GM21723 (cell line): ENCODE measurements at regions not wholly inside any gene's neighbourhood (a gene's known extent, or its start where the extent isn't known, plus 50 kb on each side); places are given as distances from the start of the nearest gene placed in this dataset.
"Not testable (repeated sequence)": the region's sequence is repeated elsewhere in the genome, so short reads cannot be mapped to it uniquely, and the experiment has no call there.

Experiments used
- ATAC-seq: cut with Tn5 transposase; IDR thresholded peaks from one replicate; pipeline ENCODE4 v1.9.1; 2021; ENCODE audit warnings: mild to moderate bottlenecking, moderate library complexity; ENCODE audit not compliant: unreplicated experiment

DNA sequence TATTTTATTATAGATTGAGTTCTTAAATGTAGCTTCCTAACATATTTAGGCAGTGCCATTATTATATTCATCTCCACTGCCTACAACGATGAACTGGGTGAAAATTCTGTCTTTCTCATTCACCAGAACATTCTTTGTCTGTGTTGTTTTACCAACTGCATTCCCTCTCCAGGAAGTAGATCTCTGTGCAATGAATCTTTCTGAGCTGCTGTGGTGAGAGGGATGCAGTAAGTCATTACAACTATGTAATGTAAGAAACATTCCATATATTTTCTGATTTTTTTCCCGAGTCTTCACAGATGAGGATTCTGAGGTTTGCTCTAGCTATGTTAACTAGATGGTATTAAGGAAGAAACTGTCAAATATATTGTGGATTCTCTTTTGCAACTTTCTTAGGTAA is 811.9 kb upstream of the PCDH7 start:
- ATAC-seq = no peak

DNA sequence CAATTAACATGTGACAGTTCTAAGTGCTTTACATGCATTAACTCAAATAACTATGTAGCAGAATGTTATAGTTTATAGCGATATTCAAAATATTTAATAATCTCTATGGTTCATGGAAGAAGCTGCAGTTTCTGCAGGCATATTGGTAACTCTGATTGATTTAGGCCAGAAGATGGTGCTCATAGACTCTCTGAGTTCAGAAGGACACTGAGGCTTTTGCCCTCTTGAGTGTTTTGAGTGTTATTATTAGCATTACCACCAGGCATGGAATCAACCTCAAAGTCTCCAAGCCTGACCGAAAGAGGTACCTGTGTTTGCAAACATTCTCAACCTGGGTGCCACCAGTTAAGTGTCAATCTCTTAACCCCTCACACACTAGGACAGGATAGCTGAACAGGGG is 792.3 kb upstream of the PCDH7 start:
- ATAC-seq = no peak

DNA sequence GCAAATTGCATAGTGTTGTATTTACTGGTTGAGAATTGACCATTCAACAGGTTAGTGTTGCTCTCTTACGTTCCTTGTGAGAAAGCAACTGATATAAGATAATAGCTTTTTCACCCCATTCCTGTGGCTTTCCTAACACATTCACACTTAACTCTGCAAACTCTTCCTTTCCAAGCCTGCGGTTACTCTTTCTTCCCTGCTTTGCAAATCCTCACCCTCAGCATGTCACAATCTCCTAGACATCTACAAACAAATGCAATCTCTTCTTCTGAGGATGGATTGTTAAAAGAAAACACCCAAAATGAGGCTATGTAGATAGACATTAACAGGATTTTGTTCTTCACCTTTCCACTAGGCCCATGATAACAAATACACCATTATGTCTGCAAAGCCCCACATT is 771.7 kb upstream of the PCDH7 start:
- no peak for ATAC-seq

DNA sequence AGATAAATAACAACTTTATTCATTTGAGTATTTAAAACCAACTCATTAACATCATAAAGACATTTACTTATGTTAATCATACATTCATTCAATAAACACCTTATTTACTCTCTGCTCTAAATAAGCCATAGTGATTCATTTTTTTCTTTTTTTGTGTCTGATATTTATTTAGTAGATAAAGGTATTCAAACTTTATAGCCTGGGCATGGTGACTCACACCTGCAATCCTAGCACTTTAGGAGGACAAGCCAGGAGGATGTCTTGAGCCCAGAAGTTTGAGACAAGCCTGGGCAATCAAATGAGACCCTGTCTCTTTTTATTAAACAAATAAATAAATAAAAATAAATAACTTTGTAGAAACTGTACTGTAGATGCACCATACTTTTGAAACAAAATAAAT is 771.3 kb upstream of the PCDH7 start:
- ATAC-seq = no peak

DNA sequence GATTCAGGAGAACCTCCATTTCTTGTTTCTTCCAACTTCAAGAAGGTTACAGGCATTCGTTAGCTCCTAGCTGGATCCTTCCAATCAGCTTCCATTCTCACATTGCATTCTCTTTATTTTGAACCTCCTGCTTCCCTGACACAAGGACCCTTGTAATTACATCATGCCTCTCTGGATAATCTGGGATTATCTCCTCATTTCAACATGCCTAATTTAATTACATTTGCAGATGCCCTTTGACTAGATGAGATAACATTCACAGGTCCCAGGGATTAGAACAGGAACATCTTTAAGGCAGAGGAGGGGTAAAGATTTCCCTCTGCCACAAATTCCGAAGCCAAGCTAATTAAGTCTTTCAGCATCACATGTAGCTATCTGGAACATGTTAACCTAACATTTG is 753.8 kb upstream of the PCDH7 start:
- ATAC-seq = no peak

DNA sequence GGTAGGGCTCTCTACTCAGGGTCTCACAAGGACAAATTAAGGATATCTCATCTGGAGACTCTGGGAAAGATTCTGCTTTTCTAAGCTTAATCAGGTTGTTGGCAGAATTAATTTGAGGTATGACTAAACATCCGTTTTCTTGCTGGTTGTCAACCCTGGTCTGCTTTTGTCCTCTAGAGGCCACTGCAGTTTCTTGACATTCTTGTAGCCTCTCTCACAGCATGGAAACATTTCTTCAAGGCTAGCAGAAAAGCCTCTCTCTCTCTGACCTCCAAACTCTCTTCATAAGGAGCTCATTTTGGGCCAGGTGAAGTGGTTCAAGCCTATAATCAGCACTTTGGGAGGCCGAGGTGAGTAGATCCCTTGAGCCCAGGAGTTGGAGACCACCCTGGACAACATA is 749.5 kb upstream of the PCDH7 start:
- ATAC-seq = no peak

DNA sequence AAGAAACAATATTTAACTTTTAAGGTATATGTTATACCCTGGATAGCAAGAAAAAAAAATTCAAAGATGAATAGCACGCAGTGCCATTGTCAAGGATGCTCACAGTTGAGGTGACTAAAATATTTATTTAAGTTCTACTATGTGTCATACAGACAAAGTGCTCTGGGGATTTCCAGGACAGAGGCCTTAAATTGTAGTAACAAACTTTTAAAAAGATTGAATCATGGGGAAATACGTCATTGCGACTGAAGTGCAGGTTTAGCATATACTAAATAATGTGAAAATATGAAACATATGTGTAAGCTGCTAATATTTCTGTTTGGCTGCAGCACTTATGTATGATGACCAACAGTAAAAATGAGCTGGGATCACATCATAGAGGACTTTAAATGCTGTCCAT is 748.0 kb upstream of the PCDH7 start:
- ATAC-seq = no peak

DNA sequence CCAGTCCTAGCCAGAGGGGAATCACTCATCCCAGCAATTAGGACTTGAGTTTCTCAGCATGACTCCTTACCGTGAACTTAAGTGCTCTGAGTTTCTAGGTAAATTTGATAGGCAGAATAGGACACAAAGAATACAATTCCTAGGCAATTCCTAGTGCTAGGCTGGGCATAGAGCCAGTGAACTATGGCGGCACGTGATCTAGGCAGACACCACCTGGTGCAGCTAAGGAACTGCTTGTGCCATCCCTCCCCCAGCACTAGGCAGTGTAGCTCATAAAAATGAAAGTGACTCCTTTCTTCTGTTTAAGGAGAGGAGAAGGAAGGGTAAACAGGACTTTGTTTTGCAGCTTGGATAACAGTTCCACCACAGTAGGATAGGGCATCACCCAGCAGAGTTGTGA is 736.3 kb upstream of the PCDH7 start:
- ATAC-seq = no peak

DNA sequence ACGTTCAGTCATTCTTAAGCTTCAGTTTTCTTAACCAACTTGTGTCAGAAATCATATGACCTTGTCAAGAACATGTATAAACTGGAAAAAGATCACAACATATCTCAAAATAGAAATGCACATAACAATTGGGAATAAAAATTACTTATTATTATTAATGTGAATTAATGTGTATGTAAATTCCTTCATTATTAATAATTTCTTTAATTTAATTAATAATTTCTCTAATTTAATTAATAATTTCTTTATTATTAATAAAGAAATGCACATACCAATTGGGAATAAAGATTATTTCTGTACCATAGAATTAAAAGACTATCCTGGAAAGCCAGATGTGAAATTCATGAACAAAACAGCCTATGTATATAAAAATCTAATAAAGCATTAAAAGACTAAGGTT is 718.5 kb upstream of the PCDH7 start:
- no peak for ATAC-seq

DNA sequence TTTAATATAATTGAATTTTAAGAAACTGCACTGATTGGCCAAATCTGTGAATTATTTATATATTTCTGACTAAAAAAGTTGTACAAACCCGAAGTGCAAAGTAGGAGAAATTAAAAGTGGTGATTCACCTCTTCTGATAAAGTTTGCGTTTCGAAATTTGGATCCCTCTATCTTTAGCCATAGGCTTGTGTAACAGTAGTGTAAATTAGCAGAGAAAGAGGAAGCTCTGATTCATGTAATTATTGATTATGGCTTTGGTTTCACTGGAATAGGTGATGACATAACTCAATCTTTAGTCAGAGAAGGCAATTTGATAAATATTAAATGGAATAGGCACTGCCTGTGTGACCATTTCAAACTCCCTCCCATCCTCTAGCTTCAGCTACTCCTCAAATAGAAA is 717.8 kb upstream of the PCDH7 start:
- ATAC-seq = no peak

DNA sequence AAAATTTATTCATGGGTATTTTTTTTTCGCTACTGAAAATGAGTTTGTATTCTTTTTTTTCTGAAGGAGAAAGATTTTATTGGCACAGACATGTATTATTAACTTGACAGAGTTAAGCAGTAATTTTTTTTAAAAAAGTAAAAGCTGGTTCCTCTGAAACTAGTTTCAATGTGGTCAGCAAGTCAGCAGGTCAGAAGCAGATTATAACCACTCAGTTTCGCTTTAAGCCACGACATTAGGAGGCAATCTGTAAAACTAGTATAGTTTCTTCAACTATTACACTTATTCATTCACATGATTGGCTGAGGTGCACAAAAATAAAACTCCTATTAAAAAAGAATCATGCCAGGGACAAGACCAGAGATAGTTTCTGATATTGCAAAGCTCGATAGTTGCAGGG is 714.2 kb upstream of the PCDH7 start:
- no peak for ATAC-seq

DNA sequence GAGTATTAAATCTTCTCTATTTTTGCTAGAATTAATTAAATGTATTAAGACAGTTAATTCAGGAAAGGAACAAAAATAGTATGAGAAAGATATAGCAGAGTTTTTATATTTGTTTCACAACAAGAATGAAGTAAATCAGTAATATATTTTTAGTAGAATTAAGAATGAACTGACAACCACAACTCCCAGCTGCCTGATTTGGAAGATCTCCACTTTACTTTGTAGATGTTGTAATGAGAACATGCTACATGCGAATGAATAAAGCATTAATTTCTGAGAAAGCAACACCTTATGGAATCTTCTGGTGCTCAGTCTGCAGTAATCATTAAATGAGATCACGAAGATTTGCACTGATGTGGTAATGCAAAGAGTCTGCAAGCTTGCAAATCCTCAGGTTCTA is 695.6 kb upstream of the PCDH7 start:
- ATAC-seq = no peak

DNA sequence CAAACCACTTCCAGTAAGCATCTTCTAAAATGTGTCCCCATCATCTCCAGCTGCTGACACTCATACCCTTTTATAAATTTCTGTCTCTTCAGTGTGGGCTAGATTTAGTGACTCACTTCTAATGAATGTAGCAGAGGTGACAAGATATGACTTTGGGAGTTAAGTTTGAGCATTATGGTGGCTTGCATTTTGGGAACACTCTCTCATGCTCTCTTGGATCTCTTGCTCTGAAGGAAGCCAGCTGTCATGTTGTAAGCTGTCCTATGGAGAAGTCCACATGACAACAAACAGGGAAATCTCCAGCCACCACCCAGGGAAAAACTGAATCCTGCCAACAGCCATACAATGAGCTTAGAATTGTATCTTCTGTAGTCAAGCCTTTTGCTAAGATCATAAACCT is 691.3 kb upstream of the PCDH7 start:
- no peak for ATAC-seq

DNA sequence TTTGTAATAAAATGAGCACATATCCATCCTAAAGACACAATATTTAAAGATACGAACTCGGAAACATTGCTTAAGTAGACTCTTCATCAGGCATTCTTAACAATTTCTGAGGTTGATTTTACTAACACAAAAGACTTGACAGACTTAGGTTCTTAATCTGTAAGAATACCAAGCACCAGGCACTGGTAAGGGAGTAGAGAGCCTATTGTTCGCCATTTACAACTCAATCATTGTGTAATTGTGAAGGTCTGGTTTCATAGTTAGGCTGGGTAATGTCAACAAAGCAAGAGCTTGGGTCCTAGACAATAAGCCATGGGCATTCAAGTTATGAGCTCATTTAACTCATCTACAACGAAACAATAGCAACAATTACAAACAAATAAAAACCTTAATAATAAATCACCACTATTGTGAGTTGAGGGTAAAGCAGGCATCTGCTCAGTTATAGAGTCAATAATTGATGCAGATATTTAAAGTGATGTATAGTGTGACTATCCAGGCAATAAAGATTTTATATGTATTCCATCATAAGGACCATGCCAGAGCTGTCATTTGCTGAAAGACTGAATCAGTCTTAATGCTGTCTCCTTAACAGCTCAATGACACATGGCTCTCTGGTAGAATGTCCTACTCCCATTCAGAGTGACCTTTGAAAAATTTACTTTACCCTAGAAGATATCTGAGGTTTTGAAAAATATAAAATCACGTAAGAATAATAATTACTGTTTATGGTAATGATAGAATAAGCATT is 664.0 kb upstream of the PCDH7 start:
- no peak for ATAC-seq

DNA sequence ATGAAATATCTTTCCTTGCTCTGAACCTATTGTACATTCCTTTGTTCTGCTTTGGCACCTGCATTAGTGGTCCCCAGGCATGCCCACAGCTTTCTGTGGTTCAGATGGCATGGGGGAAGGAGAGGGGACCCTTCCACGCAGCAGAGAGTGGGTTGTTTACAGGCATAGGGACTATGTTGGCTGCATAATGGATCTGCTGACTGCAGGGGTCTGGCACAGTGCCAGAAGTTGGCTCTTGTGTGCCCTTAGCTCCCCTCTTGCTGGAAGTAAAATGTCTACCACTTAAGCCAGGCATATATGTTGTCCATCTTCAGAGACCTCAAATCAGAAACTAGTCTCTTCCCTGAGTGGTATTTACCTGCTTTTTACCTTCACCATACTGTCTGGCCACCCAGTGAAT is 651.9 kb upstream of the PCDH7 start:
- ATAC-seq = no peak

DNA sequence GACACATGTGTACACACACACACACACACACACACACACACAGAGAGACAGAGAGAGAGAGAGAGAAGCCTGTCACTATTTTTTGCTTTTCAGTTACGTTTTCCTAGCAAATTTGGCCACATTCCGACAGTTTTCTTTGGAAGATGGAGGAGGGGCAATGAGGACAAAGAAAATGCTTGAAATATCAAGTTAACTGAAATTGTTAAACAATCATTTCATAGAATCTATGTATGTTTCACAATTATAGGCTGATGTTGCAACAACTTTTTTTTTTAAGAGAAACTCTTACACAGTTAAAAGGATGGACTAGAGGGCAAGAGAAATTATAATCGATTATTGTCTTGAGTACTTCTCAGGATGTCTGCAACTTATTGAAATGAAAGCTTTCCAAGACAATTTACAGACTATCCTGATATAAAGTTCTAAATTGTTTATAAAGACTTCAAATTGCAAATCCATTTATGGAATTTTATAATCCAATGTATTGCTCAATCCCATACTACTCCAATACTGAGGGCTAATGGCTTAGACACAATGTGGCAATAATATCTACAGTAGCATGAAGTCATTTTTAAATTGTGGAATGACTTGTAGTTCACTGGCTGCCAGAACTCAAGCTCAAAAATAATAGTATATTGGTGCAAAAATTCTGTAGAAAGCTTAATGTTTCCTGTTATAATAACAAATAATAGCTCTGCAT is 647.0 kb upstream of the PCDH7 start:
- ATAC-seq = no peak

DNA sequence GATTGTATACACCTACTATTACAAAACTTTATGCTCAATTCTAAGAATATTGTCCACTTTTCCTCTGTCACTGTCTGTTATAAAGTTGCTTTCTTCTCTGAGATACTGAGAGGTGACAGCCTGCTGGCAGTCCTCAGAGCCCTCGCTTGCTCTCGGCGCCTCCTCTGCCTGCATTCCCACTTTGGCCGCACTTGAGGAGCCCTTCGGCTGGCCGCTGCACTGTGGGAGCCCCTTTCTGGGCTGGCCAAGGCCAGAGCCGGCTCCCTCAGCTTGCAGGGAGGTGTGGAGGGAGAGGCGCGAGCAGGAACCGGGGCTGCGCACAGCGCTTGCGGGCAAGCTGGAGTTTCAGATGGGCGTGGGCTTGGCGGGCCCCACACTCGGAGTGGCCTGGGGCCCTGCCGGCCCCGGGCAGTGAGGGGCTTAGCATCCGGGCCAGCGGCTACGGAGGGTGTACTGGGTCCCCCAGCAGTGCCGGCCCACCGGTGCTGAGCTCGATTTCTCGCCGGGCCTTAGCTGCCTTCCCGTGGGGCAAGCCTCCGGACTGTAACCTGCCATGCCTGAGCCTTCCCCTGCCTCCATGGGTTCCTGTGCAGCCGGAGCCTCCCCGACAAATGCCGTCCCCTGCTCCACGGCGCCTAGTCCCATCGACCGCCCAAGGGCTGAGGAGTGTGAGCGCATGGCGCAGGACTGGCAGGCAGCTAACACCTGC is 627.6 kb upstream of the PCDH7 start:
- not testable (repeated sequence) for ATAC-seq

DNA sequence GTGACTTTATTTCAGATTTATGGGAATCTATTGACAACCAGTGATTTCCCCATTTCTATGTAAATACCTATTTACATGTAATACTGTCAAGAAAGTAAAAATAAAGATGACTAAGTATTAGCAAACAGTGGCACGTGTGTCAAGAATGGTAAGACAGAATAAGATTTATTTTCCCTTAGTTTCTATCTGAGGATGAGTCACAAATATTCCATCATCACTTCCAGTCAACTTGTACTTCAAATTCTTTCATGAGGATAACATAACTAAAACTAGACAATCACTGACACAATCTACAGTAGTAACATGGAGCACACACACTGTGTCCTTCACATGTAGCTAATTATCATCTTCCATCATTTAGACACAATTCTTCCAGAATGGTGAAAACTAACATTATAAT is 625.3 kb upstream of the PCDH7 start:
- no peak for ATAC-seq

DNA sequence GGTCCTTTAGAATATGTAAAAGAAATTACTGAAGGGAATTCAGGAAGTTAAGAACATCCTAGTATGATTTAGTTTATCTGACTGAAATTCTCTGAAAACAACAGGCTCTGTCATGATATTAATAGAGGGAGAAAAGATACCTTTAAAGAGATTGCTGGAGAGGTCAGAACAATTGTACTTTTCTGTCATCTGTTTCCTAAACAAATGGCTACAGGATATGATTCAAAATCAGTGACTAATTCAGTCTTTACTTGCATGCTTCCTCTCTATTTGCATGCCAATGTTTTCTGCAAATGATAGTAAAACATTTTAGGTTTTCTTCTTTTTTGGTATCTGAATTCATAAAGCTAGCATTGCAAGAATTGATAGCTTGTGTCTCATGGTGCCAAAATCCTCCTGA is 616.7 kb upstream of the PCDH7 start:
- ATAC-seq = no peak

DNA sequence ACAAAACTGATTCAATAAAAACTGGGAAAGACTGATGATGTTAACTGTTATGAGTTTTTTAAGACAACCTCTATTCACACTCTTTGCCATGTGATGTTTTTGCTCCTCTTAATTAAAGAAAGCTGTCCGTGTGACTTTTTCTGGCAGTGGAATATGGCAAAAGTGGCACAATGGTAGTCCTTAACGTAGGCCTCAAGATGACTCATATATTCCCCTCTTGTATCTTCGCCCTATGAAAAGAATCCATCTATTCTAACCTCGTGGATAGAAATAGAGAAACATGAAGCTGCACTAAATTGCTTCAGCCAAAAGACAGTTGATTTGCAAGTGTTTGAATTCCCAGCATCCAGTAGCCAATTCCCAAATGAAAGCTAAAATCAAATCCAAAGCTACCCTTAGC is 603.8 kb upstream of the PCDH7 start:
- no peak for ATAC-seq

DNA sequence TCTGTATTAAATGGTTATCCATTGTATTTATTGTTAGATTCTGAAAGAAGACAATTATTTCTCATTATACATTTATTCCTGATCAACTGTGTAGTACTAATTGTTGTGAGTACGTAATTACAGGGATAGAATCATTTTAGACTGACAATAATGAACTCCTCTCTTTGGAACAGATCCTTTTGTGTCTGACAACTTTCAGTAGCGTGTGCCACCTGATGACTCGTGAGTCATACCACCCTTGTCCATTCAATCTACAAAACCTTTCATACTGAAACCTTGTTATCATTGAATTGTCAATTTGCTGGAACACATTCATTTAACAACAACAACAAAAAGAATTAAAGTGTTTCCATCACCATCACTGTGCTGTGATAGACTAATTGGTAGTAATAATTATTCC is 602.7 kb upstream of the PCDH7 start:
- ATAC-seq = no peak

DNA sequence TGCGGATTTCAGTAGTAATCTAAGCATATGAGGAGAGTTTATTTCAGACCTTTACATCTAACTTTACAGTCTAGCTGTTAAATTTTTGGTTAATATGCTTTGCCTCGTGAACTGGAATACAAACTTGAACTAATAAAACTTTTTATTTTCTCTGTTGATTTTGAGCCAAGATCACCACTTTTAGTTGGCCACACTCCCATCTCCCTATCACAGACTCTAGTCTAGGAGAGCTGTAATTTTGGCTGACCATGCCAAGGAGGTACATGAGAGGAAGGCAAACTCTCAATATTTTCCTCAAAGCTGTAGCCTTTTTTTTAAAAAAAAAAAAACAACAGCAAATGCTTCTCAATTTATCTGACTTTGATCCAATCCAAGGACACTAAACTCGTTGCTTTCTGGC is 597.5 kb upstream of the PCDH7 start:
- no peak for ATAC-seq
